IMR-90 (cell line): ENCODE measurements at regions not wholly inside any gene's neighbourhood (a gene's known extent, or its start where the extent isn't known, plus 50 kb on each side); places are given as distances from the start of the nearest gene placed in this dataset.

Experiments used
- ATAC-seq: fragments of 200-7000 bp; cut with Tn5 transposase; 2 replicates; pipeline ENCODE4 v1.9.1; 2020; ENCODE audit warnings: low read depth, mild to moderate bottlenecking, moderate library complexity
- BruUV-seq: library from RNA; stranded (reverse); fragments of 400-500 nt; replicated peaks from 2 replicates; lab custom pipeline; 2021; lab: Mats Ljungman, UMichigan
- CTCF ChIA-PET: fragments of 300-600 bp; formaldehyde crosslinking; extraction: SDS; loops from one replicate; lab custom pipeline; 2021; ENCODE audit warnings: antibody characterized with exemption; lab: Yijun Ruan, JAX
- POLR2A ChIA-PET: fragments of 300-600 bp; sonication (Branson Sonifier 250); formaldehyde crosslinking; loops from one replicate; lab custom pipeline; 2022; ENCODE audit warnings: antibody characterized with exemption; ENCODE audit not compliant: unreplicated experiment; lab: Charles Lee
- DNase-seq: peaks from one replicate; pipeline ENCODE4 v3.0.0; 2013
- H2AFZ ChIP-seq: replicated peaks from 2 replicates; pipeline ENCODE3; 2013; ENCODE audit warnings: low read length, mild to moderate bottlenecking; ENCODE audit not compliant: poor library complexity
- H2AK5ac ChIP-seq: 2 replicates; pipeline ENCODE4 v1.6.1; 2013; ENCODE audit warnings: low read depth, low read length, inconsistent platforms
- H2AK9ac ChIP-seq: replicated peaks from 2 replicates; pipeline ENCODE3; 2013; ENCODE audit warnings: mild to moderate bottlenecking, low read depth, low read length, moderate library complexity; ENCODE audit not compliant: poor library complexity
- H2BK120ac ChIP-seq: 2 replicates; pipeline ENCODE4 v1.6.1; 2013; ENCODE audit warnings: low read depth, low read length, inconsistent platforms
- H2BK15ac ChIP-seq: 3 replicates; pipeline ENCODE4 v1.6.1; 2013; ENCODE audit warnings: low read depth, low read length, inconsistent platforms
- H2BK20ac ChIP-seq: 2 replicates; pipeline ENCODE4 v1.6.1; 2013; ENCODE audit warnings: low read depth, mild to moderate bottlenecking, inconsistent platforms, low read length, moderate library complexity
- H2BK5ac ChIP-seq: 2 replicates; pipeline ENCODE4 v1.6.1; 2013; ENCODE audit warnings: mild to moderate bottlenecking, low read depth, low read length, inconsistent platforms; ENCODE audit not compliant: poor library complexity, severe bottlenecking
- H3K14ac ChIP-seq: replicated peaks from 2 replicates; pipeline ENCODE4 v1.6.1; 2013; ENCODE audit warnings: low read depth, low read length, inconsistent platforms
- H3K18ac ChIP-seq: 2 replicates; pipeline ENCODE4 v1.6.1; 2013; ENCODE audit warnings: low read depth, low read length, control low read depth
- H3K23ac ChIP-seq: 2 replicates; pipeline ENCODE4 v1.6.1; 2013; ENCODE audit warnings: low read depth, low read length, inconsistent platforms
- H3K27ac ChIP-seq: 2 replicates; pipeline ENCODE4 v1.5.1; 2013; ENCODE audit warnings: mild to moderate bottlenecking, control low read depth, low read length; ENCODE audit not compliant: insufficient read depth
- H3K27me3 ChIP-seq: 2 replicates; pipeline ENCODE4 v1.6.1; 2013; ENCODE audit warnings: low read length; ENCODE audit not compliant: control insufficient read depth, insufficient read depth
- H3K36me3 ChIP-seq: 2 replicates; pipeline ENCODE4 v1.6.1; 2013; ENCODE audit warnings: low read length, mixed read lengths; ENCODE audit not compliant: control insufficient read depth, insufficient read depth
- H3K4ac ChIP-seq: 2 replicates; pipeline ENCODE4 v1.6.1; 2013; ENCODE audit warnings: low read depth, low read length, inconsistent platforms
- H3K4me1 ChIP-seq: 2 replicates; pipeline ENCODE4 v1.6.1; 2013; ENCODE audit warnings: low read length, mixed read lengths; ENCODE audit not compliant: control insufficient read depth, insufficient read depth
- H3K4me2 ChIP-seq: 2 replicates; pipeline ENCODE4 v1.6.1; 2013; ENCODE audit warnings: low read depth, mild to moderate bottlenecking, control low read depth, low read length, moderate library complexity
- H3K4me3 ChIP-seq: 2 replicates; pipeline ENCODE4 v1.5.1; 2013; ENCODE audit warnings: low read depth, mild to moderate bottlenecking, control low read depth, low read length, moderate library complexity; ENCODE audit not compliant: insufficient read depth
- H3K56ac ChIP-seq: 2 replicates; pipeline ENCODE4 v1.6.1; 2013; ENCODE audit warnings: low read length, inconsistent platforms; ENCODE audit not compliant: insufficient read depth; ENCODE audit errors: extremely low read depth
- H3K79me1 ChIP-seq, 2 experiments: 2 replicates each; pipeline ENCODE4 v1.6.1; 2013; ENCODE audit warnings: low read length in 2 of 2, inconsistent platforms in 1 of 2, low read depth in 1 of 2
- H3K9ac ChIP-seq: 2 replicates; pipeline ENCODE4 v1.6.1; 2013; ENCODE audit warnings: low read depth, low read length, control low read depth
- H3K9me1 ChIP-seq: 2 replicates; pipeline ENCODE4 v1.6.1; 2013; ENCODE audit warnings: low read length, inconsistent platforms; ENCODE audit not compliant: insufficient read depth
- H3K9me3 ChIP-seq: 2 replicates; pipeline ENCODE4 v1.6.1; 2013; ENCODE audit warnings: low read length; ENCODE audit not compliant: control insufficient read depth, insufficient read depth
- H4K20me1 ChIP-seq: 2 replicates; pipeline ENCODE4 v1.6.1; 2013; ENCODE audit warnings: low read length, inconsistent platforms; ENCODE audit not compliant: insufficient read depth
- H4K5ac ChIP-seq: 2 replicates; pipeline ENCODE4 v1.6.1; 2013; ENCODE audit warnings: mild to moderate bottlenecking, low read depth, low read length, control low read depth
- H4K8ac ChIP-seq, 2 experiments: 2 replicates each; pipeline ENCODE4 v1.6.1; 2013; ENCODE audit warnings: low read depth in 2 of 2, low read length in 2 of 2, control low read depth in 1 of 2, inconsistent platforms in 1 of 2
- H4K91ac ChIP-seq: 2 replicates; pipeline ENCODE4 v1.6.1; 2013; ENCODE audit warnings: low read depth, low read length, inconsistent platforms; ENCODE audit not compliant: insufficient read depth
- BHLHE40 ChIP-seq: fragments of 150-350 bp; IDR thresholded peaks from 2 replicates; pipeline ENCODE4 v1.6.1; 2016; ENCODE audit warnings: mild to moderate bottlenecking, low read depth, low read length
- CEBPB ChIP-seq: IDR thresholded peaks from 2 replicates; pipeline ENCODE4 v1.6.1; 2012; ENCODE audit warnings: low read depth, low read length, improper control_type of control experiment
- CHD1 ChIP-seq: IDR thresholded peaks from 2 replicates; pipeline ENCODE4 v1.6.1; 2012; ENCODE audit warnings: low read depth, low read length, improper control_type of control experiment
- FOS ChIP-seq: fragments of 150-350 bp; IDR thresholded peaks from 2 replicates; pipeline ENCODE4 v1.6.1; 2016; ENCODE audit warnings: low read depth, low read length
- MAFK ChIP-seq: IDR thresholded peaks from 2 replicates; pipeline ENCODE4 v1.6.1; 2012; ENCODE audit warnings: low read depth, low read length, improper control_type of control experiment
- MAZ ChIP-seq: IDR thresholded peaks from 2 replicates; pipeline ENCODE4 v1.6.1; 2012; ENCODE audit warnings: low read depth, mild to moderate bottlenecking, low read length, improper control_type of control experiment, moderate library complexity, borderline replicate concordance
- MXI1 ChIP-seq: IDR thresholded peaks from 2 replicates; pipeline ENCODE4 v1.6.1; 2012; ENCODE audit warnings: low read depth, mild to moderate bottlenecking, low read length, moderate library complexity, borderline replicate concordance
- NFE2L2 ChIP-seq: fragments of 150-350 bp; IDR thresholded peaks from 2 replicates; pipeline ENCODE4 v1.6.1; 2016; ENCODE audit warnings: low read depth, mild to moderate bottlenecking, low read length
- POLR2A ChIP-seq: IDR thresholded peaks from 2 replicates; pipeline ENCODE4 v1.6.1; 2012; ENCODE audit warnings: mild to moderate bottlenecking, low read depth, low read length
- RAD21 ChIP-seq: IDR thresholded peaks from 2 replicates; pipeline ENCODE4 v1.6.1; 2012; ENCODE audit warnings: low read length, improper control_type of control experiment
- RCOR1 ChIP-seq: IDR thresholded peaks from 2 replicates; pipeline ENCODE4 v1.6.1; 2012; ENCODE audit warnings: mild to moderate bottlenecking, low read length, improper control_type of control experiment; ENCODE audit not compliant: insufficient replicate concordance
- RFX5 ChIP-seq: IDR thresholded peaks from 2 replicates; pipeline ENCODE4 v1.8.0; 2012; ENCODE audit warnings: low read depth, mild to moderate bottlenecking, low read length, moderate library complexity
- SMC3 ChIP-seq: fragments of 150-350 bp; IDR thresholded peaks from 2 replicates; pipeline ENCODE4 v1.6.1; 2016; ENCODE audit warnings: low read depth, mild to moderate bottlenecking, antibody characterized with exemption, low read length, moderate library complexity
- WGBS, 2 experiments: methylation state at CpG; one replicate each; pipeline versions ENCODE4 v1.1.5 to v1.1.7; 2013; ENCODE audit warnings: missing lambda C conversion rate in 2 of 2; ENCODE audit not compliant: insufficient read length in 1 of 2; ENCODE audit errors: extremely low coverage in 2 of 2; 5-methylcytosine and 5-hydroxymethylcytosine counted together
- dilution Hi-C: fragments of 300-500 bp; cut with HindIII; formaldehyde crosslinking; loops from one replicate; pipeline ENCODE4 v1.14.3; 2018; ENCODE audit warnings: low sequenced_read_pairs; ENCODE audit not compliant: unreplicated experiment
- in situ Hi-C: fragments of 300-500 bp; cut with MboI; formaldehyde crosslinking; loops from 3 replicates; pipeline ENCODE4 v1.14.3; 2019; ENCODE audit warnings: low sequenced_read_pairs, inconsistent platforms, mixed read lengths
- intact Hi-C: fragments of 100-400 bp; cut with micrococcal nuclease; formaldehyde crosslinking; loops from 2 replicates; pipeline ENCODE4 v1.10.0; 2022
- TF ChIP-seq, protein P1 (sequence below): fragments of 150-350 bp; IDR thresholded peaks from 2 replicates; pipeline ENCODE4 v1.6.1; 2016; ENCODE audit warnings: low read depth, mild to moderate bottlenecking, low read length, moderate library complexity, borderline replicate concordance
- TF ChIP-seq, protein P2 (sequence below): conservative IDR thresholded peaks from 2 replicates; pipeline ENCODE4 v1.5.1; 2012; ENCODE audit warnings: mild to moderate bottlenecking, low read depth, low read length, improper control_type of control experiment
- TF ChIP-seq, protein P3 (sequence below): fragments of 150-350 bp; IDR thresholded peaks from 2 replicates; pipeline ENCODE4 v1.6.1; 2017; ENCODE audit warnings: mild to moderate bottlenecking, antibody characterized with exemption, low read length, low read depth

DNA sequence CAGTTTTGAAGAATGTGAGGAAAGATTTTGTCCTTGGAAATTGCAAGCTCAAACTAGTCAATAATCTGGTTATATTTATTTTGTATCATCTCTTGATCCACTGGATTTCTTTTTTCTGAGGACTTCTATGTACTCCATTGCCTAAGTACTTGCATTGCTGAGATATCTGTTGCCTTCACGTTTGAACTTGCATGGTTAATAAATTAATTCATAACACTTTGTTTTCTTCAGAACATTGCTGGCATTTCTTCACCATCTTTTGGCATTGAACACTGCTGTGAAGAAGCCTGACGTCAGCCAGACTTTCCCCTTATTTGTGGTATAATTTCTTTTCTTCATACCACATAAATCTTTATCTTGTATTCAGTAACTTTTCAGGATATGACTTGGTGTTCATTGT lies 246.0 kb upstream of the KIF2A start:
- Histone ChIP-seq H3K4ac (no peak overlapping the region), H2BK5ac (no peak overlapping the region), H3K14ac (no peak overlapping the region), H2AFZ (no peak overlapping the region), H2AK5ac (no peak overlapping the region), H2BK20ac (no peak overlapping the region), H3K9me1 (no peaks in the 10 kb centered on the region), H4K5ac (no peak overlapping the region), H3K79me1 (no peaks in the 10 kb centered on the region), H3K18ac (no peak overlapping the region), H3K9me3 (no peaks in the 10 kb centered on the region), H2BK120ac (no peak overlapping the region), H3K9ac (no peak overlapping the region), H2AK9ac (no peak overlapping the region), H3K27me3 (no peaks in the 10 kb centered on the region), H4K8ac (no peak overlapping the region), H3K4me1 (no peaks in the 10 kb centered on the region), H3K4me2 (no peak overlapping the region), H4K20me1 (no peaks in the 10 kb centered on the region), H3K4me3 (no peak overlapping the region), H3K56ac (no peak overlapping the region), H3K23ac (no peak overlapping the region), H3K36me3 (no peaks in the 10 kb centered on the region), H2BK15ac (no peak overlapping the region), H3K27ac (no peak overlapping the region), H4K91ac (no peak overlapping the region)
- intact Hi-C loops (no loop called here), dilution Hi-C loops (no loop called here), in situ Hi-C loops (no loop called here)
- POLR2A ChIA-PET: no interaction called here
- DNase-seq: no peak
- no peak for ATAC-seq
- no TSS peak for BruUV-seq
- CTCF ChIA-PET: no interaction called here
- WGBS, 2 experiments: no CpG with 5 or more reads among the region's 2 CpGs
- no peak for TF ChIP-seq FOS
- TF ChIP-seq RCOR1: no peak
- TF ChIP-seq BHLHE40: no peak
- TF ChIP-seq CEBPB: no peak
- TF ChIP-seq, protein P1, sequence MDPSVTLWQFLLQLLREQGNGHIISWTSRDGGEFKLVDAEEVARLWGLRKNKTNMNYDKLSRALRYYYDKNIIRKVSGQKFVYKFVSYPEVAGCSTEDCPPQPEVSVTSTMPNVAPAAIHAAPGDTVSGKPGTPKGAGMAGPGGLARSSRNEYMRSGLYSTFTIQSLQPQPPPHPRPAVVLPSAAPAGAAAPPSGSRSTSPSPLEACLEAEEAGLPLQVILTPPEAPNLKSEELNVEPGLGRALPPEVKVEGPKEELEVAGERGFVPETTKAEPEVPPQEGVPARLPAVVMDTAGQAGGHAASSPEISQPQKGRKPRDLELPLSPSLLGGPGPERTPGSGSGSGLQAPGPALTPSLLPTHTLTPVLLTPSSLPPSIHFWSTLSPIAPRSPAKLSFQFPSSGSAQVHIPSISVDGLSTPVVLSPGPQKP: no peak
- TF ChIP-seq, protein P2, sequence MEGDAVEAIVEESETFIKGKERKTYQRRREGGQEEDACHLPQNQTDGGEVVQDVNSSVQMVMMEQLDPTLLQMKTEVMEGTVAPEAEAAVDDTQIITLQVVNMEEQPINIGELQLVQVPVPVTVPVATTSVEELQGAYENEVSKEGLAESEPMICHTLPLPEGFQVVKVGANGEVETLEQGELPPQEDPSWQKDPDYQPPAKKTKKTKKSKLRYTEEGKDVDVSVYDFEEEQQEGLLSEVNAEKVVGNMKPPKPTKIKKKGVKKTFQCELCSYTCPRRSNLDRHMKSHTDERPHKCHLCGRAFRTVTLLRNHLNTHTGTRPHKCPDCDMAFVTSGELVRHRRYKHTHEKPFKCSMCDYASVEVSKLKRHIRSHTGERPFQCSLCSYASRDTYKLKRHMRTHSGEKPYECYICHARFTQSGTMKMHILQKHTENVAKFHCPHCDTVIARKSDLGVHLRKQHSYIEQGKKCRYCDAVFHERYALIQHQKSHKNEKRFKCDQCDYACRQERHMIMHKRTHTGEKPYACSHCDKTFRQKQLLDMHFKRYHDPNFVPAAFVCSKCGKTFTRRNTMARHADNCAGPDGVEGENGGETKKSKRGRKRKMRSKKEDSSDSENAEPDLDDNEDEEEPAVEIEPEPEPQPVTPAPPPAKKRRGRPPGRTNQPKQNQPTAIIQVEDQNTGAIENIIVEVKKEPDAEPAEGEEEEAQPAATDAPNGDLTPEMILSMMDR: no peak
- no peak for TF ChIP-seq RAD21
- TF ChIP-seq MAZ: no peak
- no peak for TF ChIP-seq POLR2A
- TF ChIP-seq SMC3: no peak
- TF ChIP-seq RFX5: no peak
- TF ChIP-seq CHD1: no peak
- TF ChIP-seq NFE2L2: no peak
- TF ChIP-seq, protein P3, sequence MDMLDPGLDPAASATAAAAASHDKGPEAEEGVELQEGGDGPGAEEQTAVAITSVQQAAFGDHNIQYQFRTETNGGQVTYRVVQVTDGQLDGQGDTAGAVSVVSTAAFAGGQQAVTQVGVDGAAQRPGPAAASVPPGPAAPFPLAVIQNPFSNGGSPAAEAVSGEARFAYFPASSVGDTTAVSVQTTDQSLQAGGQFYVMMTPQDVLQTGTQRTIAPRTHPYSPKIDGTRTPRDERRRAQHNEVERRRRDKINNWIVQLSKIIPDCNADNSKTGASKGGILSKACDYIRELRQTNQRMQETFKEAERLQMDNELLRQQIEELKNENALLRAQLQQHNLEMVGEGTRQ: no peak
- no peak for TF ChIP-seq MAFK
- TF ChIP-seq MXI1: no peak
